HepG2 (cell line): ENCODE measurements at regions not wholly inside any gene's neighbourhood (a gene's known extent, or its start where the extent isn't known, plus 50 kb on each side); places are given as distances from the start of the nearest gene placed in this dataset.

Experiments used
- ATAC-seq: fragments of 200-7000 bp; cut with Tn5 transposase; 3 replicates; pipeline ENCODE4 v1.9.1; 2020; ENCODE audit warnings: mild to moderate bottlenecking, moderate library complexity
- BruUV-seq: library from RNA; stranded (reverse); fragments of 400-500 nt; replicated peaks from 2 replicates; lab custom pipeline; 2021; lab: Mats Ljungman, UMichigan
- CTCF ChIA-PET: fragments of 300-600 bp; formaldehyde crosslinking; extraction: SDS; loops from one replicate; lab custom pipeline; 2021; ENCODE audit warnings: low total read pairs, inconsistent platforms, low intra/inter-chr PET ratio; lab: Yijun Ruan, JAX
- POLR2A ChIA-PET: fragments of 350-600 bp; sonication (Branson Sonifier 250); formaldehyde crosslinking; loops from one replicate; lab custom pipeline; 2020; ENCODE audit warnings: antibody characterized with exemption, inconsistent platforms; lab: Yijun Ruan, JAX
- DNase-seq: peaks from one replicate; pipeline ENCODE4 v3.0.0-alpha.2; 2015; ENCODE audit warnings: low spot score
- FAIRE-seq: peaks from 3 replicates; lab custom pipeline; 2011; peaks lifted over from hg19 to GRCh38; lab: Jason Lieb, UNC
- H2AFZ ChIP-seq: one replicate; pipeline ENCODE4 v1.6.1; 2011; ENCODE audit warnings: low read length, inconsistent platforms
- H3K27ac ChIP-seq: fragments of 300-600 bp; 3 replicates; pipeline ENCODE4 v1.8.0; 2011; ENCODE audit warnings: mixed run types, mild to moderate bottlenecking, mixed read lengths, low read length, inconsistent platforms; ENCODE audit not compliant: insufficient read depth; ENCODE audit errors: extremely low read length
- H3K27me3 ChIP-seq, 2 experiments: fragments of 200-600 bp in 1 of 2; 2 replicates in 1 of 2; 3 replicates in 1 of 2; pipeline versions ENCODE4 v1.6.0 to v1.8.0; 2011; ENCODE audit warnings: low read length in 2 of 2, mild to moderate bottlenecking in 2 of 2, moderate library complexity in 2 of 2, inconsistent platforms in 1 of 2; ENCODE audit not compliant: insufficient read depth in 2 of 2, control insufficient read depth in 1 of 2
- H3K36me3 ChIP-seq, 2 experiments: fragments of 200-600 bp in 1 of 2; replicated peaks in 1 of 2; 2 replicates in 1 of 2; 3 replicates in 1 of 2; pipeline versions ENCODE4 v1.5.1 to v1.8.0; 2011; ENCODE audit warnings: low read length in 2 of 2, inconsistent platforms in 1 of 2; ENCODE audit not compliant: insufficient read depth in 2 of 2, control insufficient read depth in 1 of 2
- H3K4me1 ChIP-seq: 2 replicates; pipeline ENCODE4 v1.5.1; 2012; ENCODE audit warnings: low read length, inconsistent platforms; ENCODE audit not compliant: insufficient read depth
- H3K4me2 ChIP-seq: 2 replicates; pipeline ENCODE4 v1.6.0; 2011; ENCODE audit warnings: low read depth, low read length, inconsistent platforms
- H3K4me3 ChIP-seq, 3 experiments: fragments of 200-600 bp in 1 of 3; sonication (generic), shearing (Covaris generic) in 1 of 3; replicated peaks in 1 of 3; 2 replicates each; pipeline ENCODE4 v1.5.1; 2011 to 2016; ENCODE audit warnings: low read length in 3 of 3, inconsistent platforms in 2 of 3, low read depth in 2 of 3, mild to moderate bottlenecking in 2 of 3, control low read depth in 1 of 3, mixed read lengths in 1 of 3; ENCODE audit not compliant: insufficient read depth in 1 of 3
- H3K79me2 ChIP-seq: one replicate; pipeline ENCODE4 v1.6.1; 2011; ENCODE audit warnings: low read length, inconsistent platforms; ENCODE audit not compliant: insufficient read depth
- H3K9ac ChIP-seq: 2 replicates; pipeline ENCODE4 v1.6.0; 2011; ENCODE audit warnings: mild to moderate bottlenecking, low read depth, low read length, inconsistent platforms; ENCODE audit not compliant: insufficient read depth
- H3K9me3 ChIP-seq: 2 replicates; pipeline ENCODE4 v1.5.1; 2012; ENCODE audit warnings: mild to moderate bottlenecking, low read length
- H4K20me1 ChIP-seq: 2 replicates; pipeline ENCODE4 v1.6.0; 2011; ENCODE audit warnings: inconsistent platforms, mild to moderate bottlenecking, low read length, moderate library complexity; ENCODE audit not compliant: insufficient read depth
- CREM ChIP-seq, 2 experiments: sonication (generic) in 1 of 2; formaldehyde crosslinking in 1 of 2; IDR thresholded peaks; 2 replicates each; pipeline versions ENCODE4 v1.4.0 to v1.6.1; 2016 to 2020; ENCODE audit warnings: antibody characterized with exemption in 1 of 2, mild to moderate bottlenecking in 1 of 2, missing genetic modification reagents in 1 of 2
- ISX ChIP-seq: sonication (generic); formaldehyde crosslinking; conservative IDR thresholded peaks from 2 replicates; pipeline ENCODE4 v1.5.0; 2020; ENCODE audit warnings: missing genetic modification reagents
- MAFF ChIP-seq: IDR thresholded peaks from 2 replicates; pipeline ENCODE4 v1.6.1; 2011; ENCODE audit warnings: low read depth, low read length, improper control_type of control experiment
- MAFK ChIP-seq, 2 experiments: IDR thresholded peaks in 1 of 2; conservative IDR thresholded peaks in 1 of 2; 2 replicates each; pipeline ENCODE4 v1.6.1; 2011; ENCODE audit warnings: improper control_type of control experiment in 2 of 2, low read length in 2 of 2
- MTF1 ChIP-seq: sonication (generic); formaldehyde crosslinking; IDR thresholded peaks from 2 replicates; pipeline ENCODE4 v1.5.0; 2020; ENCODE audit warnings: missing genetic modification reagents
- NKX3-1 ChIP-seq: sonication (generic); formaldehyde crosslinking; IDR thresholded peaks from 2 replicates; pipeline ENCODE4 v1.5.0; 2020; ENCODE audit warnings: missing genetic modification reagents
- SALL2 ChIP-seq: sonication (generic); formaldehyde crosslinking; IDR thresholded peaks from 2 replicates; pipeline ENCODE4 v1.8.1; 2023; ENCODE audit warnings: mild to moderate bottlenecking, missing genetic modification reagents, inconsistent platforms
- ZBED4 ChIP-seq: sonication (generic); formaldehyde crosslinking; IDR thresholded peaks from 2 replicates; pipeline ENCODE4 v1.4.0; 2020; ENCODE audit warnings: missing genetic modification reagents, borderline replicate concordance
- ZNF790 ChIP-seq: sonication (generic); formaldehyde crosslinking; IDR thresholded peaks from 2 replicates; pipeline ENCODE4 v1.8.0; 2022; ENCODE audit warnings: missing genetic modification reagents, mild to moderate bottlenecking, borderline replicate concordance
- WGBS: methylation state at CpG from one replicate; pipeline ENCODE4 v1.1.6; 2017; ENCODE audit warnings: low lambda C conversion rate; 5-methylcytosine and 5-hydroxymethylcytosine counted together
- in situ Hi-C: cut with HindIII; loops from 2 replicates; pipeline ENCODE4 v1.10.0; 2017; ENCODE audit warnings: low pct_unique_long_range_greater_than_20kb; ENCODE audit not compliant: extremely low pct_ligation_motif_present
- intact Hi-C: fragments of 100-400 bp; cut with micrococcal nuclease; formaldehyde crosslinking; loops from one replicate; pipeline ENCODE4 v1.10.0; 2022; ENCODE audit not compliant: unreplicated experiment

- no peak for ATAC-seq
- no peak for DNase-seq
- no TSS peak for BruUV-seq
- no peaks in the 10 kb centered on the region for H3K79me2 ChIP-seq
- H3K9ac ChIP-seq = no peak overlapping the region
- H3K4me1 ChIP-seq = no peaks in the 10 kb centered on the region
- POLR2A ChIA-PET = no interaction called here
- no peaks in the 10 kb centered on the region for H3K9me3 ChIP-seq
- H3K4me3 ChIP-seq = no peak overlapping the region
- H3K27ac ChIP-seq = no peak overlapping the region
- FAIRE-seq = no peak
- TF ChIP-seq MAFK (conservative IDR thresholded peaks at IDR 0.05 in 1 of 2, IDR thresholded peaks at IDR 0.05 in 1 of 2; ENCODE audit: low read length in 2 of 2) (peak; percentile 50 to 83; a peak in 3 of 4 replicates), MAFF (peak; percentile 60; the same call in 1 of the 2 replicates), MTF1 (no peak)
- no peak overlapping the region for H3K4me2 ChIP-seq
- intact Hi-C loops = no loop called here
- in situ Hi-C loops = no loop called here
- no peaks in the 10 kb centered on the region for H3K27me3 ChIP-seq
- H4K20me1 ChIP-seq = no peaks in the 10 kb centered on the region
- no peak overlapping the region for H2AFZ ChIP-seq
- CTCF ChIA-PET = no interaction called here
- no peaks in the 10 kb centered on the region for H3K36me3 ChIP-seq
- WGBS = 3% methylated on average over 2 of the region's 2 CpGs
These were observed 683.4 kb upstream of the EYS start for GRCh38 chr6:66390393-66390792.

GRCh38 chr6:66376001-66376400, 669.0 kb upstream of the EYS start:
- Histone ChIP-seq H2AFZ (no peak overlapping the region), H3K36me3 (no peaks in the 10 kb centered on the region), H3K27ac (no peak overlapping the region)
- BruUV-seq = no TSS peak
- POLR2A ChIA-PET = no interaction called here
- ATAC-seq (no peak), FAIRE-seq (no peak)
- TF ChIP-seq ISX (CRISPR knock-in tag) = no peak
- no peak for TF ChIP-seq SALL2 (CRISPR knock-in tag)
- TF ChIP-seq ZNF790 (CRISPR knock-in tag) = no peak
- no peak for TF ChIP-seq CREM (IDR thresholded peaks at IDR 0.05)
- no peak for TF ChIP-seq CREM (CRISPR knock-in tag; IDR thresholded peaks at IDR 0.05)
- no peak for TF ChIP-seq NKX3-1 (CRISPR knock-in tag)
- TF ChIP-seq ZBED4 (CRISPR knock-in tag) = no peak
- TF ChIP-seq, all 625 proteins: peak for 0
- Histone ChIP-seq H3K9ac (no peak overlapping the region), H4K20me1 (no peaks in the 10 kb centered on the region), H3K4me2 (no peak overlapping the region), H3K4me3 (no peak overlapping the region), H3K27me3 (no peaks in the 10 kb centered on the region), H3K4me1 (no peaks in the 10 kb centered on the region), H3K79me2 (no peaks in the 10 kb centered on the region), H3K9me3 (no peaks in the 10 kb centered on the region)
- DNase-seq = no peak
- WGBS = 0% methylated on average over 2 of the region's 2 CpGs
- CTCF ChIA-PET = no interaction called here
- in situ Hi-C loops (no loop called here), intact Hi-C loops (no loop called here)
